ENCODE measurements at regions not wholly inside any gene's neighbourhood (a gene's known extent, or its start where the extent isn't known, plus 50 kb on each side); places are given as distances from the start of the nearest gene placed in this dataset.

DNA sequence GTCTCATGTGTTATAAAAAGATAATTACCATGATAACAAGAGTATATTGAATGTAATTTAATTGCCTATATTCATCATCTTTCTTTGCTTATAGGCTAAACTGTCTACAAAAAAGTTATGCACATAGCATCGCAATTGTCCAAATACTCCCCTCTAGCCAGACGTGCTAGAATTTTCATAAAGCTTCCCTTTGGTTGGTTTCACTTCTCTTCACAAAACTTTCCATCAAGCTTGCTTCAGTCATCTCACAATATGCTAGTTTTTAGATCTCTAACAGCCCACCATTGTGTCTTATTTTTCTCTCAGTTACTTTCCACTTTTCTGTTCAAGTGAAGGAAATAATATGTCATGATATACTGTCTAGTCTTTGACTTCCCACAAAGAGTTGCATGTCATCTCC, 448.3 kb upstream of the SPANXN1 start:
- DNase-seq = no peak

DNA sequence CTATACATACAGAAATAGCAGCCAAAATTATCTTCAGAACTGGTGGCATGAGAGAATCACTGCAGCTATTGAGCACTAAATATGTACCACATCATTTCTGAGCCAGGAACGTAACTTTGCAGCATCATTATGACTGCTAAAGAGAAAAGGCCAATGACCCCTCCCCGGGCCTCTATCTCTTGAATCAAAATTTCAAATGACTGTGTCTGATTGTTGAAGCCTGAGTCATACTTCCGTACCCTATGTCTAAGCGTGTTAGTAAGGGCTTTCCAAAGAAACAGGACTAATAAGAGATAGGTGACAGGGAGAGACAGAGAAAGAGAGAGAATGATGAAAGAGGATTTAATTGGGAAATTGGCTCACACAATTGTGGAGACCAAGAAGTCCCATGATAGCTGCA, 445.5 kb upstream of the SPANXN1 start:
- no peak for DNase-seq

DNA sequence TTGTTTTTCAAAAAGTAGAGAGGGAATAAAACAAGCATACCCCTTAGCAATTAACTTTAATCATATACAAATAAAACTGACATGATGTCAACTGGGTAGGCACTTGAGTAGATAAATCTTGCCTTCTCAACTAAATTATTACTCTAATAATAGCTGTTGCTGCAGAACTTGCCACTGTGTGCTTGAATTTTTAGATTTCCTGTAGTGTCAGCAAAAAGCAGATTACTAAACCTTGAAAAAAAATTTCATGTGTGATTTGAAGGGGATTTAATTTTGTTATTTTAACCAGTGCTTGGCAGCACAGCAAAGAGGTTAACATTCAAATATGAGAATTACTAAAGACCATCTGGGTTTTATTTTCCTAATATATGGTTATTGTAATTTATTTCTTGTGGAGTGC, 438.3 kb upstream of the SPANXN1 start:
- no peak for DNase-seq

DNA sequence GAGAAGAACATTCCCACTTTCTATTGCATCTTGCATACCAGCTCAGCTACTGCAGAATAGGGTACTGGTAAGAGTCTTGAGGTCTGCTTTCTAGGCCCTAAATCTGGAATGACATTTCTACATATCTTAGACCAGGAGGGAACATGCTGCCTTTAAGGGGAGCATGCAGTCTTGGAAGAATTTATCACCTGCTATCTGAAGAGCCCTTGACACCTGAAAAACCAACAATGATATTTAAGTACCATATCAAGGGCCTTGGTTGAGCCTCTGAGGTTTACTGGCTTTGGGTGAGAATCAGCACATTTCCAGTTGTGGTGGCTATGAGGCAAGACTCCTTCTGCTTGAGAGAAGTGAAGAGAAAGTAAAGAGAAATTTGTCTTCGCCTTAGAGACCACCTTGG, 436.8 kb upstream of the SPANXN1 start:
- no peak for DNase-seq

DNA sequence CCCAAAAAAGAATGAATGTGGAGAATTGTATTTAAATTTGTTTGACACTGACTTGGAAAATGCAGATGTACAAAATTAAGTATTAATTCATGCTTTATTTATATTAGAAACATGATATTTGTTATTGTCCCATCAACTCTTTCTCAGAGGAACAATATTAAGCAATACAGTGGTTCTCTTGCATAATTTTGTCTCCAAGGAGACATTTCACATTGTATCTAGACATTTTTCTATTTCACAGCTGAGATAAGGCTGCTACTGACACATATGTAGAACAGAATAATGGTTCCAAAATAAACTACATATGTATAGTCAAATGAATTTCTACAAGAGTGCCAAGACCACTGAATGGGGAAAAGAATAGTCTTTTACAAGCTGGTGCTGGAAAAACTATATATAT, 427.9 kb upstream of the SPANXN1 start:
- DNase-seq = no peak

DNA sequence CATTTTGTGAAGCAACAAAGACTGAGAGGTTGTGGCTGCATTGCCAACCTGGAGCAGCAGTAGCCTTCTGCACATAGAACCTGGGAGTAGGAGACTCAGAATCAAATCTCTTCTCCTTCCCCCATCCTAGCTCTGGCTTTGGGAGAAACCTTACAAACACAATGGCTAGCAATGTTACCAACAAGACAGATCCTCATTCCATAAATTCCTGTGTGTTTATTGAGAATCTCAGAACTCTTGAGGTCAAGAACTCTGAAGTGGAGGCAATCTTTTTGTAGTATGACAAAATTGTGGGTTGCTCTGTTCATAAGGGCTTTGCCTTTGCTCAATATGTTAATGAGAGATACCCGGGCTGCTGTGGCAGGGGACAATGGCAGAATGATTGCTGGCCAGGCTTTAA, 406.7 kb upstream of the SPANXN1 start:
- no peak for DNase-seq

DNA sequence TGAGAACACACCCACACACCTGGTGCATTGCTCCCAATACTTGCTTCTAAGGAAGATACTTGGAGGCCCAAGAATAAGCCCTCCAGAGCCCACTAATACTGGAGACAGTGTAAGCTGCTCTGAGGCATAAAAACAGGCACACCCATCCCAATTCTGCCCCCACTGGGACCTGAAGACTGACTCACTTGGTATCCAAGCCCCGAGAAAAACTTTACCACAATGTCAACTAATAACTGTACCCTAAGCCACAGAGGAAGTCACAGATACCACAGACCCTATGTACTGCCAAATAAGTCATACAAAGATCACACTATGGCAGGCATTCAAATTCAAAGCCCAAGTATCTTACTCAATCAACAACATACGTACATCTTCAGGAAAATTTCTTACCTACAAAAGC, 398.2 kb upstream of the SPANXN1 start:
- peak; percentile 2 for DNase-seq

DNA sequence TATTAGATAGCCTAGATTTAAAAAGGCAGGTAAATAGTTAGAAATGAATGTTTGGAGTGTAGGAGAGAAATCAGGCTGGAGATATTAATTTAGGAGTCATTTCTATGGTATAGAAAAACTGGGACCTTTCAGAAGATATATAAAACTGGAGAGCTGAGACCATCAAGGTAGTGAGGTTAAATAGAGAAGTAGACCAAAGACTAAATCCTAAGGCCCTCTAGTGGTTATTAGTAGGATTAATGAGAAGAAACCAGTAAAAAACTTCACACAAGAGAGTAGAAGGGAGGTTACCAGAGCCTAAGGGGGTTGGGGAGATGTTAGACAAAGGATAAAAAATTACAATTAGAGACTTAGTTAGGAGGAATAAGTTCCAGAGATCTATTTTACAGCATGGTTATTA, 351.0 kb upstream of the SPANXN1 start:
- no peak for DNase-seq

DNA sequence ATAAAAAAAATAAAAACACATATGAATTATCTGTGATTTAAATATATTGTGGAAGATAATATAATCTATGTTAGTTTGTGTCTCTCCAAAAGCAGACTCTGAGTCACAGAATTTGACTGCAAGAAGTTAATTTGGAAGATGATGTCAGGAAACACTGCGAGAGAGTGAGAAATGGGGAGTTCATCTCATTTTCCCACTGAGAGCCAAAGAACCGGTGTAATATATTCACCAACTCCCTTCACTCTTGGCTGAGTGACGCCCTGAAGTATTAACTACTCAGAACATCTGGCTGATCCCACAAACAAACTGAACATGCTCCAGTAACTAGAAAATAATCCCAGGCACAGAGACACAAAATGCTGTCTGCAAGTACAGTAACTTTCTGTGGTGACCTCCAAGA, 345.8 kb upstream of the SPANXN1 start:
- DNase-seq = no peak

DNA sequence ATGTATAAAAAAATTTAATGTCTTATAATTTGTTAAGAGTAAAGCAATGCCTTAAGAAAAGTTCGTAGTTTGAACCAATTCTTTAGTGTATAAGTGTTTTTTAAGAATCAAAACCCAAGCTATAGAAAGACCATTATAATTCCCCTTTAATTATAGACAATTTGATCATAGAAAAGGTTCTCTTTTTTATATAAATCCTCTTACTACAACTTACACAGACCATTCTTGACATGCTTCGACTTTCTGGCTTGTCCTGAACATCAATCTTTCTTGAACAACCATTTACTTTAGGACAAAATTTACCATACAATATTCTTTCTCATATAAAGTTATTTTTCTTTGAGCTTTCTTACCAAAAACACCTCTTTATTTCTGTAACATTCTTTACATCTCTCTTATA, 330.5 kb upstream of the SPANXN1 start:
- no peak for DNase-seq

DNA sequence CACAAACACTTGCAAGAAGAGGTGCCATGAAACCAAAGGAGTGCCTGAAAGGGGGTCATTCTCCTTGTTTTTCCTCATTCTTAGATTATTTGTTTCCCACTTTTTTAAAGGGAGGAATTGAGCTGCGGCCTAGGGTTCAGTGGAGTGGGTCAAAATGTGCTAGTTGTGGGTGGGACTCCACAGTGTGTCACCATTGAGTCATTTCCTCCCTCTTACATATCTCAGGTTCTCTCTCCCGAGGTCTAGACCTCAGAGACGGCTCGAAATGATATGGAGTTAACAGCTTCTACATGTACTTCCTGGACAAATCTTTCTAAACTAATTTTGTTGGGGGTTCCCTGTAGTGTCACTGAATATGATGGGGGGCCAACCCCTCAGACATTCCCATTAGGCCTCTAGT, 328.4 kb upstream of the SPANXN1 start:
- no peak for DNase-seq

DNA sequence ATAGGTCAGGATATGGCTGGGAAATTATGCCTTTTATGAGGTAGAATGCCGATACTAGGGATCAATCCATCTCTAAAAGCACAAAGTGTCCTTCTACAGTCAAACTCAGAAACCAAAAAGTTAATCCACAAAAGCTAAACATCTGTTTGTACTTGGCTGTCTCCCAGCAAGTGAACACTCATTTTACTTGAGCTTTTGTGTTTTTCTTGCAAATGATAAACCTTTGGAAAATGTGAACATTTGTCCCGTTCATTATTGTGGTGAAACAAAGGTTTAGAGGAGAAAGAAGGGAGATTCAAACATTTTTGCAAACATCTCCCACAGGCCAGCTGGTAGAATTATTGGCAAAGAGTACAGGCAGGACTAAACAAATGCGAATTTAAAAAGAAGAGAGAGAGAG, 300.6 kb upstream of the SPANXN1 start:
- DNase-seq = peak; percentile 19
